Lower lobe of right lung (tissue), 2 donors: ENCODE measurements at regions not wholly inside any gene's neighbourhood (a gene's known extent, or its start where the extent isn't known, plus 50 kb on each side); places are given as distances from the start of the nearest gene placed in this dataset.

ENCODE experiments used
- ATAC-seq, 2 donors: fragments of 200-7000 bp; cut with Tn5 transposase; one replicate each; pipeline ENCODE4 v1.9.1; 2020 to 2022; ENCODE audit warnings: mild to moderate bottlenecking in 2 of 2, moderate library complexity in 2 of 2
- DNase-seq: peaks from one replicate; pipeline ENCODE4 v3.0.0-alpha.2; 2020
- H3K27ac ChIP-seq: fragments of 200-600 bp; one replicate; pipeline ENCODE4 v1.8.0; 2022
- H3K27me3 ChIP-seq: fragments of 200-600 bp; one replicate; pipeline ENCODE4 v1.8.0; 2022; ENCODE audit warnings: low read depth
- H3K36me3 ChIP-seq: fragments of 200-600 bp; one replicate; pipeline ENCODE4 v1.8.0; 2022; ENCODE audit warnings: mild to moderate bottlenecking
- H3K4me1 ChIP-seq: fragments of 200-600 bp; one replicate; pipeline ENCODE4 v1.8.0; 2022
- H3K4me3 ChIP-seq: fragments of 200-600 bp; one replicate; pipeline ENCODE4 v1.8.0; 2022; ENCODE audit warnings: mild to moderate bottlenecking
- H3K9me3 ChIP-seq: fragments of 200-600 bp; one replicate; pipeline ENCODE4 v1.8.0; 2022
- intact Hi-C: fragments of 100-400 bp; cut with DNase I; formaldehyde crosslinking; loops from one replicate; pipeline ENCODE4 v1.11.0; 2022
- TF ChIP-seq, protein P1 (sequence below): fragments of 200-600 bp; IDR thresholded peaks from one replicate; pipeline ENCODE4 v1.8.0; 2022; ENCODE audit warnings: antibody characterized with exemption, mild to moderate bottlenecking
- donor health status: DM: no; HTN: yes; CAD: no; lungs with severe emphysema.

GRCh38 chr2:220963076-220963475, 609.0 kb downstream of the EPHA4 start:
- Histone ChIP-seq H3K27me3 (no peaks in the 10 kb centered on the region), H3K36me3 (no peaks in the 10 kb centered on the region), H3K9me3 (no peaks in the 10 kb centered on the region), H3K4me1 (peaks cover 9% of the 10 kb centered on the region), H3K27ac (no peak overlapping the region), H3K4me3 (no peak overlapping the region)
- TF ChIP-seq, protein P1, sequence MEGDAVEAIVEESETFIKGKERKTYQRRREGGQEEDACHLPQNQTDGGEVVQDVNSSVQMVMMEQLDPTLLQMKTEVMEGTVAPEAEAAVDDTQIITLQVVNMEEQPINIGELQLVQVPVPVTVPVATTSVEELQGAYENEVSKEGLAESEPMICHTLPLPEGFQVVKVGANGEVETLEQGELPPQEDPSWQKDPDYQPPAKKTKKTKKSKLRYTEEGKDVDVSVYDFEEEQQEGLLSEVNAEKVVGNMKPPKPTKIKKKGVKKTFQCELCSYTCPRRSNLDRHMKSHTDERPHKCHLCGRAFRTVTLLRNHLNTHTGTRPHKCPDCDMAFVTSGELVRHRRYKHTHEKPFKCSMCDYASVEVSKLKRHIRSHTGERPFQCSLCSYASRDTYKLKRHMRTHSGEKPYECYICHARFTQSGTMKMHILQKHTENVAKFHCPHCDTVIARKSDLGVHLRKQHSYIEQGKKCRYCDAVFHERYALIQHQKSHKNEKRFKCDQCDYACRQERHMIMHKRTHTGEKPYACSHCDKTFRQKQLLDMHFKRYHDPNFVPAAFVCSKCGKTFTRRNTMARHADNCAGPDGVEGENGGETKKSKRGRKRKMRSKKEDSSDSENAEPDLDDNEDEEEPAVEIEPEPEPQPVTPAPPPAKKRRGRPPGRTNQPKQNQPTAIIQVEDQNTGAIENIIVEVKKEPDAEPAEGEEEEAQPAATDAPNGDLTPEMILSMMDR = no peak
- intact Hi-C loops = no loop called here
- DNase-seq (no peak), ATAC-seq (no peak)

DNA sequence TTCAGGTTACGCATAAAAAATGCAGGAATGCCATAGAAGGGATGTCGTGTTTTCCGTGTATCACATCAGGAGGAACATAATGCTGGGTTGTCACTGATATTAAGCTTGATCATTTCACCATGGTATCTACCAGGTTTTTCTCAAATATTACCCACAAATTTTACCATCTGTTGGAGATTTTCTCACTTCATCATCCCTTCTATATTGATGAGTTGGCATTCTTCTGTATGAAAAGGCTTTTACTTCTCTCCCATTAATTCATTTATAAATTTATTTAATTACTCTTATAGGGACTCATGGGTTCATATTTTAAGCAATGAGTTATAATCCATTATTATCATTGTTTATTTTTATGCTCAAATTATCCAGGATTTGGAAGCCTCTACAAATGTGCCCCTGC, 608.2 kb downstream of the EPHA4 start:
- H3K27me3 ChIP-seq = no peaks in the 10 kb centered on the region
- H3K27ac ChIP-seq = no peak overlapping the region
- intact Hi-C loops = no loop called here
- no peaks in the 10 kb centered on the region for H3K9me3 ChIP-seq
- H3K36me3 ChIP-seq = no peaks in the 10 kb centered on the region
- no peak for ATAC-seq
- no peak for DNase-seq
- no peak overlapping the region for H3K4me3 ChIP-seq
- TF ChIP-seq, protein P1 = no peak
- H3K4me1 ChIP-seq = peaks cover 7% of the 10 kb centered on the region

GRCh38 chr2:220966636-220967035, 605.5 kb downstream of the EPHA4 start:
- TF ChIP-seq, protein P1 = no peak
- no peaks in the 10 kb centered on the region for H3K36me3 ChIP-seq
- ATAC-seq = no peak

GRCh38 chr2:220969348-220969747, 602.8 kb downstream of the EPHA4 start:
- Histone ChIP-seq H3K4me1 (no peaks in the 10 kb centered on the region), H3K4me3 (no peak overlapping the region), H3K36me3 (no peaks in the 10 kb centered on the region), H3K9me3 (no peaks in the 10 kb centered on the region), H3K27ac (no peak overlapping the region), H3K27me3 (no peaks in the 10 kb centered on the region)
- intact Hi-C loops = no loop called here
- TF ChIP-seq, protein P1 = no peak
- ATAC-seq = no peak
- no peak for DNase-seq

More at GRCh38 chr2:220966636-220967035, 605.5 kb downstream of the EPHA4 start:
- intact Hi-C loops = no loop called here
- Histone ChIP-seq H3K4me3 (no peak overlapping the region), H3K27ac (no peak overlapping the region), H3K27me3 (no peaks in the 10 kb centered on the region), H3K9me3 (no peaks in the 10 kb centered on the region), H3K4me1 (no peaks in the 10 kb centered on the region)
- no peak for DNase-seq

GRCh38 chr2:220980966-220981675, 591.0 kb downstream of the EPHA4 start:
- TF ChIP-seq, protein P1 = no peak
- intact Hi-C loops = no loop called here

More at GRCh38 chr2:220980966-220981675, 591.0 kb downstream of the EPHA4 start:
- H3K9me3 ChIP-seq = peaks cover 4% of the 10 kb centered on the region
- H3K27me3 ChIP-seq = no peaks in the 10 kb centered on the region
- H3K36me3 ChIP-seq = no peaks in the 10 kb centered on the region
- no peak overlapping the region for H3K4me3 ChIP-seq
- no peak overlapping the region for H3K27ac ChIP-seq
- DNase-seq (no peak), ATAC-seq (no peak)
- H3K4me1 ChIP-seq = no peaks in the 10 kb centered on the region
